ENCODE measurements at regions not wholly inside any gene's neighbourhood (a gene's known extent, or its start where the extent isn't known, plus 50 kb on each side); places are given as distances from the start of the nearest gene placed in this dataset.

- no peak for TF ChIP-seq POLR2A (IDR thresholded peaks at IDR 0.05; ENCODE audit: low read length)
- no peak for TF ChIP-seq GATA1 (IDR thresholded peaks at IDR 0.05; ENCODE audit: low read depth, low read length)
Measured at GRCh38 chr3:27848826-27849225, 126.7 kb upstream of the EOMES start.
